H1 (cell line): ENCODE measurements at regions not wholly inside any gene's neighbourhood (a gene's known extent, or its start where the extent isn't known, plus 50 kb on each side); places are given as distances from the start of the nearest gene placed in this dataset.

Experiments
- CTCF ChIA-PET: fragments of 300-600 bp; sonication (Branson Sonifier 250); formaldehyde crosslinking; loops from one replicate; lab custom pipeline; 2021; ENCODE audit not compliant: partially characterized antibody; lab: Charles Lee
- POLR2A ChIA-PET: fragments of 300-600 bp; sonication (Branson Sonifier 250); formaldehyde crosslinking; loops from one replicate; lab custom pipeline; 2021; ENCODE audit warnings: inconsistent platforms; ENCODE audit not compliant: partially characterized antibody; lab: Charles Lee
- DNase-seq, 2 experiments: peaks; one replicate each; pipeline versions ENCODE4 v3.0.0 to v3.0.0-alpha.2; 2010 to 2022; ENCODE audit warnings: low spot score in 2 of 2, low read depth in 1 of 2, mixed read lengths in 1 of 2
- FAIRE-seq: peaks from 2 replicates; lab custom pipeline; 2011; peaks lifted over from hg19 to GRCh38; lab: Jason Lieb, UNC
- H2AFZ ChIP-seq: 2 replicates; pipeline ENCODE4 v1.8.1; 2012; ENCODE audit warnings: low read length, inconsistent platforms
- H2AK5ac ChIP-seq: 2 replicates; pipeline ENCODE4 v1.6.1; 2013; ENCODE audit warnings: low read depth, low read length
- H2BK120ac ChIP-seq: replicated peaks from 2 replicates; pipeline ENCODE3; 2013; ENCODE audit warnings: low read depth, low read length, inconsistent platforms
- H2BK12ac ChIP-seq: 2 replicates; pipeline ENCODE4 v1.6.1; 2013; ENCODE audit warnings: low read depth, low read length
- H2BK15ac ChIP-seq: 2 replicates; pipeline ENCODE4 v1.6.1; 2013; ENCODE audit warnings: low read length
- H2BK20ac ChIP-seq: 2 replicates; pipeline ENCODE4 v1.6.1; 2013; ENCODE audit warnings: low read length
- H2BK5ac ChIP-seq: 2 replicates; pipeline ENCODE4 v1.6.1; 2013; ENCODE audit warnings: low read depth, low read length
- H3K14ac ChIP-seq: 2 replicates; pipeline ENCODE4 v1.6.1; 2013; ENCODE audit warnings: inconsistent platforms; ENCODE audit not compliant: insufficient read length
- H3K18ac ChIP-seq: 2 replicates; pipeline ENCODE4 v1.6.1; 2013; ENCODE audit warnings: low read length; ENCODE audit errors: extremely low read depth
- H3K23ac ChIP-seq: 2 replicates; pipeline ENCODE4 v1.6.1; 2013; ENCODE audit warnings: inconsistent platforms; ENCODE audit not compliant: insufficient read length
- H3K23me2 ChIP-seq: 2 replicates; pipeline ENCODE4 v1.6.1; 2013; ENCODE audit warnings: low read depth, low read length
- H3K27ac ChIP-seq: 2 replicates; pipeline ENCODE4 v1.6.1; 2011; ENCODE audit warnings: low read depth, low read length, inconsistent platforms
- H3K27me3 ChIP-seq, 4 experiments: replicated peaks in 1 of 4; 1 replicate in 1 of 4; 2 replicates in 3 of 4; pipeline versions ENCODE4 v1.6.1 to v1.8.1; 2011 to 2013; ENCODE audit warnings: low read length in 3 of 4, mild to moderate bottlenecking in 3 of 4, inconsistent platforms in 2 of 4, mixed read lengths in 2 of 4, moderate library complexity in 1 of 4; ENCODE audit not compliant: control insufficient read depth in 3 of 4, insufficient read depth in 3 of 4; ENCODE audit errors: extremely low read depth in 1 of 4
- H3K36me3 ChIP-seq, 4 experiments: 2 replicates each; pipeline versions ENCODE4 v1.6.1 to v1.8.1; 2011 to 2013; ENCODE audit warnings: mild to moderate bottlenecking in 4 of 4, low read length in 3 of 4, moderate library complexity in 2 of 4, control low read depth in 1 of 4, inconsistent platforms in 1 of 4; ENCODE audit not compliant: insufficient read depth in 4 of 4, control insufficient read depth in 2 of 4
- H3K4ac ChIP-seq: replicated peaks from 2 replicates; pipeline ENCODE3; 2013; ENCODE audit warnings: low read length, low read depth, mixed read lengths, inconsistent platforms; ENCODE audit not compliant: insufficient read length
- H3K4me1 ChIP-seq, 4 experiments: replicated peaks in 1 of 4; 1 replicate in 1 of 4; 2 replicates in 3 of 4; pipeline versions ENCODE4 v1.6.1 to v1.8.1; 2011 to 2013; ENCODE audit warnings: low read length in 3 of 4, inconsistent platforms in 2 of 4, mixed read lengths in 1 of 4; ENCODE audit not compliant: insufficient read depth in 4 of 4, control insufficient read depth in 3 of 4
- H3K4me2 ChIP-seq, 2 experiments: 2 replicates each; pipeline versions ENCODE4 v1.6.1 to v1.8.1; 2011 to 2013; ENCODE audit warnings: low read depth in 2 of 2, low read length in 2 of 2, control low read depth in 1 of 2, inconsistent platforms in 1 of 2, mild to moderate bottlenecking in 1 of 2; ENCODE audit not compliant: insufficient read depth in 1 of 2
- H3K4me3 ChIP-seq, 4 experiments: fragments of 200-600, 300-600 bp in 1 of 4; sonication (generic), shearing (Covaris generic), sonication (Bioruptor Twin) in 1 of 4; 2 replicates each; pipeline versions ENCODE4 v1.5.1 to v1.8.1; 2011 to 2016; ENCODE audit warnings: low read length in 4 of 4, low read depth in 3 of 4, control low read depth in 2 of 4, inconsistent platforms in 2 of 4, mild to moderate bottlenecking in 2 of 4, mixed read lengths in 1 of 4, moderate library complexity in 1 of 4; ENCODE audit not compliant: insufficient read depth in 2 of 4; ENCODE audit errors: extremely low read depth in 1 of 4
- H3K56ac ChIP-seq: replicated peaks from 2 replicates; pipeline ENCODE3; 2013; ENCODE audit warnings: low read depth, mild to moderate bottlenecking, mixed read lengths, low read length, inconsistent platforms; ENCODE audit not compliant: insufficient read length
- H3K79me1 ChIP-seq: 2 replicates; pipeline ENCODE4 v1.6.1; 2013; ENCODE audit warnings: low read depth, low read length, control low read depth
- H3K79me2 ChIP-seq, 2 experiments: 2 replicates each; pipeline versions ENCODE4 v1.6.1 to v1.8.1; 2012 to 2013; ENCODE audit warnings: low read length in 2 of 2, mild to moderate bottlenecking in 2 of 2, inconsistent platforms in 1 of 2; ENCODE audit not compliant: insufficient read depth in 2 of 2, control insufficient read depth in 1 of 2
- H3K9ac ChIP-seq, 4 experiments: replicated peaks in 1 of 4; 1 replicate in 1 of 4; 2 replicates in 3 of 4; pipeline versions ENCODE4 v1.6.1 to v1.8.1; 2011 to 2013; ENCODE audit warnings: low read depth in 3 of 4, low read length in 3 of 4, control low read depth in 2 of 4, mild to moderate bottlenecking in 2 of 4, moderate library complexity in 2 of 4, inconsistent platforms in 1 of 4; ENCODE audit errors: extremely low read depth in 1 of 4
- H3K9me3 ChIP-seq, 2 experiments: 2 replicates each; pipeline versions ENCODE4 v1.6.1 to v1.8.1; 2012 to 2013; ENCODE audit warnings: mild to moderate bottlenecking in 2 of 2, moderate library complexity in 2 of 2, control low read depth in 1 of 2, inconsistent platforms in 1 of 2, low read depth in 1 of 2, low read length in 1 of 2, mixed read lengths in 1 of 2; ENCODE audit not compliant: insufficient read depth in 2 of 2
- H4K20me1 ChIP-seq, 2 experiments: replicated peaks in 1 of 2; 2 replicates each; pipeline versions ENCODE3 to v1.8.1; 2011 to 2013; ENCODE audit warnings: inconsistent platforms in 2 of 2, low read length in 2 of 2, mild to moderate bottlenecking in 1 of 2; ENCODE audit not compliant: insufficient read depth in 2 of 2, control insufficient read depth in 1 of 2
- H4K5ac ChIP-seq: 2 replicates; pipeline ENCODE4 v1.6.1; 2013; ENCODE audit warnings: low read length, low read depth, mixed read lengths, inconsistent platforms; ENCODE audit not compliant: insufficient read length
- H4K8ac ChIP-seq: 2 replicates; pipeline ENCODE4 v1.8.0; 2013; ENCODE audit warnings: mild to moderate bottlenecking, moderate library complexity, low read length, inconsistent platforms; ENCODE audit not compliant: insufficient read depth; ENCODE audit errors: extremely low read depth
- H4K91ac ChIP-seq: replicated peaks from 2 replicates; pipeline ENCODE3; 2013; ENCODE audit warnings: low read length, mixed read lengths, inconsistent platforms; ENCODE audit not compliant: insufficient read length
- CBX5 ChIP-seq: fragments of 300-800, 300-1000 bp; sonication (generic); IDR thresholded peaks from 2 replicates; pipeline ENCODE4 v1.7.1; 2016; ENCODE audit warnings: antibody characterized with exemption, low read length, low read depth
- GABPA ChIP-seq: IDR thresholded peaks from 2 replicates; pipeline ENCODE4 v1.6.1; 2011; ENCODE audit warnings: mild to moderate bottlenecking, low read length, moderate library complexity, borderline replicate concordance; ENCODE audit not compliant: insufficient read depth
- HDAC2 ChIP-seq, 2 experiments: fragments of 300-600 bp in 1 of 2; sonication (generic) in 1 of 2; IDR thresholded peaks; 2 replicates each; pipeline ENCODE4 v1.6.1; 2011 to 2012; ENCODE audit warnings: low read depth in 2 of 2, low read length in 2 of 2, mild to moderate bottlenecking in 2 of 2, moderate library complexity in 2 of 2, borderline replicate concordance in 1 of 2, inconsistent platforms in 1 of 2
- MAX ChIP-seq: IDR thresholded peaks from 2 replicates; pipeline ENCODE4 v1.6.1; 2012; ENCODE audit warnings: inconsistent platforms
- NANOG ChIP-seq: IDR thresholded peaks from 2 replicates; pipeline ENCODE4 v1.6.1; 2011; ENCODE audit warnings: low read length, low read depth, mild to moderate bottlenecking, inconsistent platforms; ENCODE audit not compliant: insufficient read depth, poor library complexity, severe bottlenecking
- YY1 ChIP-seq: IDR thresholded peaks from 2 replicates; pipeline ENCODE4 v1.6.1; 2011; ENCODE audit warnings: low read depth, mild to moderate bottlenecking, low read length
- WGBS, 2 experiments: shearing (Covaris generic) in 1 of 2; methylation state at CpG; one replicate each; pipeline versions ENCODE4 v1.1.6 to v1.1.7; 2013 to 2015; ENCODE audit warnings: low lambda C conversion rate in 2 of 2, mixed read lengths in 2 of 2, inconsistent platforms in 1 of 2, low coverage in 1 of 2, missing lambda C conversion rate in 1 of 2; ENCODE audit not compliant: insufficient replicate concordance in 2 of 2, insufficient coverage in 1 of 2, insufficient read length in 1 of 2; ENCODE audit errors: extremely low coverage in 1 of 2, missing lambda C conversion rate in 1 of 2; 5-methylcytosine and 5-hydroxymethylcytosine counted together

- Histone ChIP-seq H2BK12ac (no peak overlapping the region), H3K79me2 (no peaks in the 10 kb centered on the region), H2BK120ac (no peak overlapping the region), H3K14ac (no peak overlapping the region), H3K4me1 (no peaks in the 10 kb centered on the region; a peak in 1 of 7 replicates), H4K20me1 (no peaks in the 10 kb centered on the region), H2AK5ac (no peak overlapping the region), H3K56ac (no peak overlapping the region), H3K4ac (no peak overlapping the region), H3K4me2 (no peak overlapping the region), H2BK20ac (no peak overlapping the region), H3K23me2 (no peaks in the 10 kb centered on the region), H3K36me3 (no peaks in the 10 kb centered on the region), H3K27me3 (no peaks in the 10 kb centered on the region), H2BK5ac (no peak overlapping the region), H3K79me1 (no peaks in the 10 kb centered on the region), H3K9me3 (no peaks in the 10 kb centered on the region), H3K18ac (no peak overlapping the region), H3K23ac (no peak overlapping the region), H4K5ac (no peak overlapping the region), H4K91ac (no peak overlapping the region), H3K27ac (no peak overlapping the region), H3K4me3 (no peak overlapping the region), H2BK15ac (no peak overlapping the region), H3K9ac (no peak overlapping the region), H2AFZ (no peak overlapping the region), H4K8ac (no peak overlapping the region)
- ChIA-PET CTCF (no interaction called here), POLR2A (no interaction called here)
- DNase-seq (no peak), FAIRE-seq (no peak)
- TF ChIP-seq NANOG (no peak), YY1 (no peak), MAX (no peak), CBX5 (no peak), GABPA (no peak), HDAC2 (IDR thresholded peaks at IDR 0.05; ENCODE audit: borderline replicate concordance in 1 of 2, low read depth in 2 of 2, low read length in 2 of 2) (no peak)
- 84% methylated on average over 3 of the region's 3 CpGs; no CpG with 5 or more reads in 1 of the 2 experiments for WGBS, 2 experiments
Measured at GRCh38 chr6:84908304-84908904, 144.0 kb upstream of the TBX18 start.
